ENCODE measurements at regions not wholly inside any gene's neighbourhood (a gene's known extent, or its start where the extent isn't known, plus 50 kb on each side); places are given as distances from the start of the nearest gene placed in this dataset.
A peak's percentile ranks its signal among the peaks of the same experiment; 100 is the strongest.

GRCh38 chr2:56656826-56657225 lies 473.0 kb downstream of the CCDC85A start:
- peak; percentile 63 for DNase-seq
- Histone ChIP-seq H3K27me3 (ENCODE audit: low read length) (no peaks in the 10 kb centered on the region), H2AFZ (ENCODE audit: low read length) (no peak overlapping the region), H3K9me3 (ENCODE audit: low read length) (no peaks in the 10 kb centered on the region), H3K27ac (ENCODE audit: low read length) (no peak overlapping the region), H3K9me2 (replicated peaks; ENCODE audit: low read length) (no peaks in the 10 kb centered on the region), H4K20me1 (ENCODE audit: low read length) (no peaks in the 10 kb centered on the region), H3K4me2 (ENCODE audit: low read length) (no peak overlapping the region), H3K79me2 (ENCODE audit: low read length) (no peaks in the 10 kb centered on the region), H3K4me3 (ENCODE audit: low read length) (no peak overlapping the region), H3K36me3 (ENCODE audit: low read depth, low read length) (no peaks in the 10 kb centered on the region), H3K4me1 (ENCODE audit: insufficient read depth, low read length) (no peaks in the 10 kb centered on the region), H3F3A (ENCODE audit: low read length, unreplicated experiment) (no peaks in the 10 kb centered on the region), H3K9ac (ENCODE audit: low read length) (no peak overlapping the region)
- peak; percentile 80 for ATAC-seq
- TF ChIP-seq EZH2phosphoT487 (IDR thresholded peaks at IDR 0.05; ENCODE audit: borderline replicate concordance, low read length) (no peak), CTCF (conservative IDR thresholded peaks at IDR 0.05; ENCODE audit: low read depth, low read length) (no peak), EZH2 (IDR thresholded peaks at IDR 0.05; ENCODE audit: low read length, unreplicated experiment) (no peak)
- CTCF ChIA-PET = no interaction called here
- POLR2A ChIA-PET (ENCODE audit: unreplicated experiment) = no interaction called here
- intact Hi-C loops (cut with micrococcal nuclease) = no loop called here
- BruUV-seq (replicated peaks) = no TSS peak

GRCh38 chr2:56666777-56667176 lies 483.0 kb downstream of the CCDC85A start:
- no peaks in the 10 kb centered on the region for H4K20me1 ChIP-seq (ENCODE audit: low read length)
- TF ChIP-seq CTCF (conservative IDR thresholded peaks at IDR 0.05; ENCODE audit: low read depth, low read length) = no peak
- no peak for TF ChIP-seq EZH2 (IDR thresholded peaks at IDR 0.05; ENCODE audit: low read length, unreplicated experiment)
- no peak for TF ChIP-seq EZH2phosphoT487 (IDR thresholded peaks at IDR 0.05; ENCODE audit: borderline replicate concordance, low read length)
- 0 out of 2 replicates have a peak, but pooled peaks cover 4% of the 10 kb centered on the region for H3K9me2 ChIP-seq (replicated peaks; ENCODE audit: low read length)
- no TSS peak for BruUV-seq (replicated peaks)
- intact Hi-C loops (cut with micrococcal nuclease) = no loop called here
- H3K36me3 ChIP-seq (ENCODE audit: low read depth, low read length) = no peaks in the 10 kb centered on the region
- H3K4me3 ChIP-seq (ENCODE audit: low read length) = no peak overlapping the region
- ATAC-seq = no peak
- H3K27me3 ChIP-seq (ENCODE audit: low read length) = 0 out of 2 replicates have a peak, but pooled peaks cover 5% of the 10 kb centered on the region
- H3K9me3 ChIP-seq (ENCODE audit: low read length) = 0 out of 2 replicates have a peak, but pooled peaks cover under 1% of the 10 kb centered on the region
- ChIA-PET POLR2A (ENCODE audit: unreplicated experiment) (no interaction called here), CTCF (no interaction called here)
- no peaks in the 10 kb centered on the region for H3F3A ChIP-seq (ENCODE audit: low read length, unreplicated experiment)
- no peaks in the 10 kb centered on the region for H3K79me2 ChIP-seq (ENCODE audit: low read length)
- no peak for DNase-seq
- H3K27ac ChIP-seq (ENCODE audit: low read length) = no peak overlapping the region
- no peaks in the 10 kb centered on the region for H3K4me1 ChIP-seq (ENCODE audit: insufficient read depth, low read length)
- no peak overlapping the region for H2AFZ ChIP-seq (ENCODE audit: low read length)
- H3K4me2 ChIP-seq (ENCODE audit: low read length) = no peak overlapping the region
- H3K9ac ChIP-seq (ENCODE audit: low read length) = no peak overlapping the region

DNA sequence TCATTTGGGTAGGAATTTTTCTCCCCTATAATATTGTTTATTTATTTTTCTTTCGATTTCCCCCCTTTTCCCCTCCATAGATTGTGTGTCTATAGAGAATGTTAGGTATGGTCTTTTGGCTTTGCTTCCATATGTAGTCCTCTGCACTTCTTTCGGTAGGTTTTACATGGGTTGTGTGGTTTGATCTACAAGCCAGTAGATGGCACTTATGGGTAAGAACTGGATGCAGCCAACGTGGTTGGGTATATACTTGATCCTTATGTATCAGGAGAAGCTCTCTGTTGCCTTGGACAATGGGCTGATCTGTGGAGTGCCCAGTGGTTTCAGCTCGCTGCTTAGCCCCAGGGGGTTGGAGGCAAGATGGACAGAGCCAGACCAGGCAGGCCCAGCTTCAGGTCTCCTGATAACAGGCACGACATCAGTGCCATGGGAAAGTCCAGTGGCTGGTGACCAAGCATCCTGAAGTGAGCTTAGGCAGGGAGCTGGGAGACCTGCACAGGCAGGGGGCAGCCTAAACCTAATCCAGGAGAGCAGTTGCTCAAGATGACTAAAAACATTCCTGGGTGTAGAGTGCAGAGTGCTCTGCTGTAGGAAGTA lies 488.3 kb downstream of the CCDC85A start:
- Histone ChIP-seq H3K9me3 (ENCODE audit: low read length) (0 out of 2 replicates have a peak, but pooled peaks cover 14% of the 10 kb centered on the region), H3K36me3 (ENCODE audit: low read depth, low read length) (no peaks in the 10 kb centered on the region), H3K9me2 (replicated peaks; ENCODE audit: low read length) (no peaks in the 10 kb centered on the region), H3K4me1 (ENCODE audit: insufficient read depth, low read length) (no peaks in the 10 kb centered on the region), H3K9ac (ENCODE audit: low read length) (no peak overlapping the region), H3F3A (ENCODE audit: low read length, unreplicated experiment) (no peaks in the 10 kb centered on the region), H4K20me1 (ENCODE audit: low read length) (no peaks in the 10 kb centered on the region), H3K4me3 (ENCODE audit: low read length) (no peak overlapping the region), H3K79me2 (ENCODE audit: low read length) (no peaks in the 10 kb centered on the region), H3K27ac (ENCODE audit: low read length) (no peak overlapping the region), H3K4me2 (ENCODE audit: low read length) (no peak overlapping the region), H3K27me3 (ENCODE audit: low read length) (0 out of 2 replicates have a peak, but pooled peaks cover 5% of the 10 kb centered on the region), H2AFZ (ENCODE audit: low read length) (no peak overlapping the region)
- ChIA-PET POLR2A (ENCODE audit: unreplicated experiment) (no interaction called here), CTCF (no interaction called here)
- ATAC-seq (peak; percentile 33; the same call in 1 of the 2 replicates), DNase-seq (peak; percentile 37)
- no peak for TF ChIP-seq EZH2phosphoT487 (IDR thresholded peaks at IDR 0.05; ENCODE audit: borderline replicate concordance, low read length)
- TF ChIP-seq CTCF (conservative IDR thresholded peaks at IDR 0.05; ENCODE audit: low read depth, low read length) = peak; percentile 44; the same call in 1 of the 2 replicates
- intact Hi-C loops (cut with micrococcal nuclease) = no loop called here
- no TSS peak for BruUV-seq (replicated peaks)
